ENCODE measurements at regions not wholly inside any gene's neighbourhood (a gene's known extent, or its start where the extent isn't known, plus 50 kb on each side); places are given as distances from the start of the nearest gene placed in this dataset.

- TF ChIP-seq CTCF (IDR thresholded peaks at IDR 0.05) (peak; percentile 50), ZFX (IDR thresholded peaks at IDR 0.05; ENCODE audit: borderline replicate concordance) (no peak)
- H3K27ac ChIP-seq, result no peak overlapping the region
Measured at GRCh38 chr5:138632900-138633489, 57.8 kb upstream of the HSPA9 start.

- no peak for TF ChIP-seq CTCF (IDR thresholded peaks at IDR 0.05)
- no peak for TF ChIP-seq ZFX (IDR thresholded peaks at IDR 0.05; ENCODE audit: borderline replicate concordance)
- no peak overlapping the region for H3K27ac ChIP-seq
Measured at GRCh38 chr5:138631096-138631928, 56.1 kb upstream of the HSPA9 start.

- H3K27ac ChIP-seq, result no peak overlapping the region
Measured at GRCh38 chr5:138629392-138629791, 54.2 kb upstream of the HSPA9 start.

GRCh38 chr5:138626333-138626944, 51.2 kb upstream of the HSPA9 start:
- no peak overlapping the region for H3K27ac ChIP-seq
- TF ChIP-seq ZFX (IDR thresholded peaks at IDR 0.05; ENCODE audit: borderline replicate concordance), result no peak
- TF ChIP-seq CTCF (IDR thresholded peaks at IDR 0.05), result no peak

More at GRCh38 chr5:138629392-138629791, 54.2 kb upstream of the HSPA9 start:
- TF ChIP-seq ZFX (IDR thresholded peaks at IDR 0.05; ENCODE audit: borderline replicate concordance) (no peak), CTCF (IDR thresholded peaks at IDR 0.05) (no peak)

GRCh38 chr5:138625134-138625533, 49.9 kb upstream of the HSPA9 start:
- no peak for TF ChIP-seq ZFX (IDR thresholded peaks at IDR 0.05; ENCODE audit: borderline replicate concordance)
- no peak for TF ChIP-seq CTCF (IDR thresholded peaks at IDR 0.05)
- H3K27ac ChIP-seq, result no peak overlapping the region

Measured in 22Rv1 (cell line).